BLaER1 treated with 17β-estradiol and CSF1 and Interleukin-3, amounts not matched to agents 10 nM and 100 nM (cell line): ENCODE measurements at regions not wholly inside any gene's neighbourhood (a gene's known extent, or its start where the extent isn't known, plus 50 kb on each side); places are given as distances from the start of the nearest gene placed in this dataset.

Source experiments
- H3K27ac ChIP-seq, 11 experiments: shearing (Covaris generic); formaldehyde crosslinking; 2 replicates each; pipeline ENCODE4 v1.8.1; 2022
- H3K27me3 ChIP-seq, 11 experiments: shearing (Covaris generic); formaldehyde crosslinking; 2 replicates each; pipeline ENCODE4 v1.8.1; 2022
- H3K36me3 ChIP-seq, 11 experiments: shearing (Covaris generic); formaldehyde crosslinking; 2 replicates each; pipeline ENCODE4 v1.8.1; 2022
- H3K4me1 ChIP-seq, 10 experiments: shearing (Covaris generic); formaldehyde crosslinking; 2 replicates each; pipeline ENCODE4 v1.8.1; 2022
- H3K4me2 ChIP-seq, 11 experiments: shearing (Covaris generic); formaldehyde crosslinking; 2 replicates each; pipeline ENCODE4 v1.8.1; 2022
- H3K4me3 ChIP-seq, 10 experiments: shearing (Covaris generic); formaldehyde crosslinking; 2 replicates each; pipeline ENCODE4 v1.8.1; 2022
- H3K9ac ChIP-seq, 11 experiments: shearing (Covaris generic); formaldehyde crosslinking; 2 replicates each; pipeline ENCODE4 v1.8.1; 2022
- H3K9me3 ChIP-seq, 11 experiments: shearing (Covaris generic); formaldehyde crosslinking; replicated peaks in 1 of 11; 2 replicates each; pipeline ENCODE4 v1.8.1; 2022
- H4K20me1 ChIP-seq, 11 experiments: shearing (Covaris generic); formaldehyde crosslinking; 2 replicates each; pipeline ENCODE4 v1.8.1; 2022
- Cebpa-rat ChIP-seq, 11 experiments: shearing (Covaris generic); IDR thresholded peaks; 2 replicates each; pipeline ENCODE4 v1.8.1; 2022

- H3K9me3 ChIP-seq, result no peaks in the 10 kb centered on the region
- no peaks in the 10 kb centered on the region for H3K27me3 ChIP-seq
- no peak overlapping the region for H3K27ac ChIP-seq
- no peak overlapping the region for H3K4me2 ChIP-seq
- no peak for TF ChIP-seq Cebpa-rat (IDR thresholded peaks at IDR 0.05)
- no peaks in the 10 kb centered on the region for H3K36me3 ChIP-seq
- no peaks in the 10 kb centered on the region for H4K20me1 ChIP-seq
- H3K9ac ChIP-seq, result no peak overlapping the region
- no peak overlapping the region for H3K4me3 ChIP-seq
- peaks cover 0 to 6% (median 0%) of the 10 kb centered on the region in 10 experiments; a peak in 1 of 20 replicates for H3K4me1 ChIP-seq
These were observed 287.0 kb downstream of the GASK1B start for GRCh38 chr4:157885811-157886210.

GRCh38 chr4:157882901-157883300, 289.9 kb downstream of the GASK1B start:
- Histone ChIP-seq H4K20me1 (no peaks in the 10 kb centered on the region), H3K4me3 (no peak overlapping the region), H3K4me1 (peaks cover 0 to 6% (median 0%) of the 10 kb centered on the region in 10 experiments; a peak in 1 of 20 replicates), H3K36me3 (no peaks in the 10 kb centered on the region), H3K4me2 (no peak overlapping the region), H3K27ac (no peak overlapping the region), H3K9ac (no peak overlapping the region), H3K27me3 (no peaks in the 10 kb centered on the region), H3K9me3 (no peaks in the 10 kb centered on the region)
- no peak for TF ChIP-seq Cebpa-rat (IDR thresholded peaks at IDR 0.05)

- Histone ChIP-seq H3K27ac (no peak overlapping the region), H3K4me3 (no peak overlapping the region), H4K20me1 (no peaks in the 10 kb centered on the region), H3K27me3 (no peaks in the 10 kb centered on the region), H3K9ac (no peak overlapping the region), H3K36me3 (no peaks in the 10 kb centered on the region), H3K4me2 (no peak overlapping the region), H3K4me1 (0 out of 20 replicates have a peak, but pooled peaks cover 0 to 4% (median 0%) of the 10 kb centered on the region in 10 experiments), H3K9me3 (peaks cover 0 to 5% (median 0%) of the 10 kb centered on the region in 11 experiments; a peak in 1 of 22 replicates)
- TF ChIP-seq Cebpa-rat (IDR thresholded peaks at IDR 0.05), result no peak
These were observed 292.1 kb downstream of the GASK1B start for GRCh38 chr4:157880761-157881160.

GRCh38 chr4:157854819-157855218, 318.0 kb downstream of the GASK1B start:
- Histone ChIP-seq H3K36me3 (no peaks in the 10 kb centered on the region), H4K20me1 (no peaks in the 10 kb centered on the region), H3K4me2 (peak overlapping the region in 2 of 11 experiments; percentile 4 to 19; a peak in 1 of 22 replicates), H3K9ac (no peak overlapping the region), H3K27ac (no peak overlapping the region), H3K4me3 (no peak overlapping the region), H3K9me3 (no peaks in the 10 kb centered on the region), H3K4me1 (peaks cover 0 to 6% (median 0%) of the 10 kb centered on the region in 10 experiments; a peak in 2 of 20 replicates), H3K27me3 (no peaks in the 10 kb centered on the region)
- TF ChIP-seq Cebpa-rat (IDR thresholded peaks at IDR 0.05), result no peak

- Histone ChIP-seq H3K27ac (no peak overlapping the region), H3K9ac (no peak overlapping the region), H3K4me1 (no peaks in the 10 kb centered on the region), H3K9me3 (no peaks in the 10 kb centered on the region), H3K36me3 (no peaks in the 10 kb centered on the region), H4K20me1 (no peaks in the 10 kb centered on the region), H3K27me3 (no peaks in the 10 kb centered on the region), H3K4me3 (no peak overlapping the region), H3K4me2 (no peak overlapping the region)
- no peak for TF ChIP-seq Cebpa-rat (IDR thresholded peaks at IDR 0.05)
These were observed 332.2 kb downstream of the GASK1B start for GRCh38 chr4:157840648-157841047.

GRCh38 chr4:157840034-157840433, 332.8 kb downstream of the GASK1B start:
- Histone ChIP-seq H3K9me3 (no peaks in the 10 kb centered on the region), H3K27ac (no peak overlapping the region), H4K20me1 (no peaks in the 10 kb centered on the region), H3K36me3 (no peaks in the 10 kb centered on the region), H3K4me1 (no peaks in the 10 kb centered on the region), H3K4me3 (no peak overlapping the region), H3K4me2 (no peak overlapping the region), H3K27me3 (no peaks in the 10 kb centered on the region), H3K9ac (no peak overlapping the region)
- no peak for TF ChIP-seq Cebpa-rat (IDR thresholded peaks at IDR 0.05)

- no peak overlapping the region for H3K27ac ChIP-seq
- H4K20me1 ChIP-seq, result no peaks in the 10 kb centered on the region
- no peak overlapping the region for H3K9ac ChIP-seq
- H3K9me3 ChIP-seq, result no peaks in the 10 kb centered on the region
- no peak overlapping the region for H3K4me3 ChIP-seq
- no peaks in the 10 kb centered on the region for H3K4me1 ChIP-seq
- H3K4me2 ChIP-seq, result no peak overlapping the region
- no peaks in the 10 kb centered on the region for H3K36me3 ChIP-seq
- no peaks in the 10 kb centered on the region for H3K27me3 ChIP-seq
- no peak for TF ChIP-seq Cebpa-rat (IDR thresholded peaks at IDR 0.05)
These were observed 334.5 kb downstream of the GASK1B start for GRCh38 chr4:157838366-157838765.

- H3K36me3 ChIP-seq, result no peaks in the 10 kb centered on the region
- H3K4me1 ChIP-seq, result no peaks in the 10 kb centered on the region
- H3K27me3 ChIP-seq, result no peaks in the 10 kb centered on the region
- TF ChIP-seq Cebpa-rat (IDR thresholded peaks at IDR 0.05), result no peak
- H4K20me1 ChIP-seq, result no peaks in the 10 kb centered on the region
- H3K4me2 ChIP-seq, result no peak overlapping the region
- H3K27ac ChIP-seq, result no peak overlapping the region
- no peaks in the 10 kb centered on the region for H3K9me3 ChIP-seq
- no peak overlapping the region for H3K9ac ChIP-seq
- H3K4me3 ChIP-seq, result no peak overlapping the region
These were observed 335.6 kb downstream of the GASK1B start for GRCh38 chr4:157837071-157837703.

GRCh38 chr4:157832596-157832995, 340.2 kb downstream of the GASK1B start:
- Histone ChIP-seq H3K4me2 (no peak overlapping the region), H3K4me1 (no peaks in the 10 kb centered on the region), H3K27ac (no peak overlapping the region), H3K4me3 (no peak overlapping the region), H3K9ac (no peak overlapping the region), H3K27me3 (no peaks in the 10 kb centered on the region), H4K20me1 (no peaks in the 10 kb centered on the region), H3K36me3 (no peaks in the 10 kb centered on the region), H3K9me3 (no peaks in the 10 kb centered on the region)
- TF ChIP-seq Cebpa-rat (IDR thresholded peaks at IDR 0.05), result no peak

GRCh38 chr4:157824021-157824420, 348.8 kb downstream of the GASK1B start:
- Histone ChIP-seq H3K9me3 (peaks cover 6 to 23% (median 11%) of the 10 kb centered on the region in 11 experiments; a peak in 17 of 22 replicates), H4K20me1 (no peaks in the 10 kb centered on the region), H3K27ac (no peak overlapping the region), H3K27me3 (no peaks in the 10 kb centered on the region), H3K9ac (no peak overlapping the region), H3K36me3 (no peaks in the 10 kb centered on the region), H3K4me3 (no peak overlapping the region), H3K4me2 (no peak overlapping the region), H3K4me1 (no peaks in the 10 kb centered on the region)
- no peak for TF ChIP-seq Cebpa-rat (IDR thresholded peaks at IDR 0.05)
